NT2/D1 (cell line): ENCODE measurements at regions not wholly inside any gene's neighbourhood (a gene's known extent, or its start where the extent isn't known, plus 50 kb on each side); places are given as distances from the start of the nearest gene placed in this dataset.
A peak's percentile ranks its signal among the peaks of the same experiment; 100 is the strongest.

Experiments used
- DNase-seq: peaks from one replicate; pipeline ENCODE4 v3.0.0-alpha.2; 2011; ENCODE audit warnings: low read depth, low spot score
- H3K27me3 ChIP-seq: 2 replicates; pipeline ENCODE4 v1.6.0; 2011; ENCODE audit warnings: mild to moderate bottlenecking; ENCODE audit not compliant: insufficient read length, insufficient read depth
- H3K36me3 ChIP-seq: 2 replicates; pipeline ENCODE4 v1.6.1; 2011; ENCODE audit warnings: mild to moderate bottlenecking, low read length, mixed read lengths; ENCODE audit not compliant: insufficient read depth, insufficient read length
- H3K4me1 ChIP-seq: 2 replicates; pipeline ENCODE4 v1.5.1; 2011; ENCODE audit not compliant: insufficient read depth, insufficient read length
- H3K4me3 ChIP-seq: 2 replicates; pipeline ENCODE4 v1.5.1; 2011; ENCODE audit warnings: low read depth; ENCODE audit not compliant: insufficient read length
- H3K9ac ChIP-seq: 2 replicates; pipeline ENCODE4 v1.6.0; 2011; ENCODE audit warnings: low read depth; ENCODE audit not compliant: insufficient read length
- H3K9me3 ChIP-seq: 2 replicates; pipeline ENCODE4 v1.5.1; 2011; ENCODE audit warnings: mild to moderate bottlenecking, low read length; ENCODE audit not compliant: insufficient read depth
- SUZ12 ChIP-seq: IDR thresholded peaks from 2 replicates; pipeline ENCODE4 v1.6.1; 2011; ENCODE audit not compliant: insufficient read length, insufficient read depth; ENCODE audit errors: extremely low read depth
- YY1 ChIP-seq: IDR thresholded peaks from 2 replicates; pipeline ENCODE4 v1.6.1; 2011; ENCODE audit not compliant: insufficient read length, insufficient read depth
- ZNF274 ChIP-seq: IDR thresholded peaks from 2 replicates; pipeline ENCODE4 v1.6.1; 2011; ENCODE audit warnings: mild to moderate bottlenecking, low read depth, low read length

DNA sequence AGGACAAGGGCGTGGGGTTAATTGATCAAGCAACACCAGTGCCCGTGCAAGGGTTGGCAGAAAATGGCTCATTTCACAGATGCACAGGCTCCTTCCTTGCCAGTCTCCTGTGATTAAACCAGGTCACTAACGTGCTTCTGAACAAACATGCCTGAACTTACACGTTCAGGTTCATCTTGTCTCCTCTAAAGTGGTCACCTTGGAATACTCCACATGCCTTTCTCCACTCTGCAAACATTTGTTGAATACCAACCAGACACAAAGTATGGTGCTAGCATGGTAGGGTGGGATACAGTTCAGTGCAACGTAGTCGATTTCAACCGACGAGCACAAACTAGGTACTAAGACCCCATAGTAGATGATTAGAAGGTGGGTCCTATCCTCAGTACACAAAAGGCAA, 72.6 kb upstream of the PTPRT start:
- Histone ChIP-seq H3K9me3 (0 out of 2 replicates have a peak, but pooled peaks cover 4% of the 10 kb centered on the region), H3K9ac (no peak overlapping the region), H3K27me3 (no peaks in the 10 kb centered on the region), H3K4me3 (no peak overlapping the region), H3K4me1 (no peaks in the 10 kb centered on the region), H3K36me3 (no peaks in the 10 kb centered on the region)
- TF ChIP-seq SUZ12 (no peak), ZNF274 (no peak), YY1 (no peak)
- DNase-seq: no peak

DNA sequence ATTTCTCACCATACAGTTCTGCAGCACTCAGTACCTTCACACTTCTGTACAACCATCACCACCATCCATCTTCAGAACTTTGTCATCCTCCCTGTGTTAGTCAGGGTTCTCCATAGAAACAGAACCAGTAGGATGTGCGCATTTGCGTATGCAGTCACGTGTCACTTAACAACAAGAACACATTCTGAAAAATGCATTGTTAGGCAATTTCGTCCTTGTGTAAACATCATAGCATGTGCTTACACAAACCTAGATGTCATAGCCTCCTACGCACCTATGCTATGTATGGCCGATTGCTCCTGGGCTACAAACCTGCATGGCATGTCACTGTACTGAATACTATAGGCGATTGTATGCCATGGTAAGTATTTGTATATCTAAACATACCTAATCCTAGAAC, 66.2 kb upstream of the PTPRT start:
- H3K4me1 ChIP-seq: no peaks in the 10 kb centered on the region
- no peak overlapping the region for H3K9ac ChIP-seq
- no peaks in the 10 kb centered on the region for H3K36me3 ChIP-seq
- H3K27me3 ChIP-seq: no peaks in the 10 kb centered on the region
- no peak for DNase-seq
- H3K4me3 ChIP-seq: no peak overlapping the region
- no peak for TF ChIP-seq YY1
- H3K9me3 ChIP-seq: 0 out of 2 replicates have a peak, but pooled peaks cover 4% of the 10 kb centered on the region

GRCh38 chr20:43252761-43253160, 63.1 kb upstream of the PTPRT start:
- Histone ChIP-seq H3K4me1 (no peaks in the 10 kb centered on the region), H3K4me3 (no peak overlapping the region), H3K9me3 (no peaks in the 10 kb centered on the region), H3K9ac (no peak overlapping the region), H3K27me3 (no peaks in the 10 kb centered on the region), H3K36me3 (no peaks in the 10 kb centered on the region)
- no peak for TF ChIP-seq ZNF274
- no peak for TF ChIP-seq SUZ12
- TF ChIP-seq YY1: no peak
- no peak for DNase-seq

GRCh38 chr20:43248341-43248740, 58.6 kb upstream of the PTPRT start:
- Histone ChIP-seq H3K4me3 (no peak overlapping the region), H3K27me3 (no peaks in the 10 kb centered on the region), H3K9me3 (no peaks in the 10 kb centered on the region), H3K9ac (no peak overlapping the region), H3K4me1 (no peaks in the 10 kb centered on the region), H3K36me3 (no peaks in the 10 kb centered on the region)
- no peak for DNase-seq
- no peak for TF ChIP-seq YY1
- TF ChIP-seq ZNF274: no peak
- no peak for TF ChIP-seq SUZ12

DNA sequence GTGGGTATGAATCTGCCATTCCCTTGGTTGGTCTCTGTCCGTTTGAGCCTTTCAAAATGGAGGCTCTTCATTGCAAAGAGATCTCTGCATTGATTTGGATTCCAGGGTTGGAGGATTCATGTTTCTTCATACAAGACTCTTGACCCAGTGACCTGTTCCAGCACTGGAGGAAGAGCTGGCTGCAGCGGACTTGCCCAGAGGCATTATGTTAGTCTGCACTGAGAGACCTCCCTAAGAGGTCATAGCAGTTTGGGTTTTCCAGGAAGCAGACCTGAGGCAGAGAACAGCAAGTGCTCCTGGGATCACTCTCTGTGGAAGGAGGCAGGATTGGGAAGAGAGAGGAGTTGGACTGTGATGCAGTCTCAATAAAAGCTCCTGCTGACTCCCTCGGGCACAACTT, 57.7 kb upstream of the PTPRT start:
- no peaks in the 10 kb centered on the region for H3K9me3 ChIP-seq
- no peak overlapping the region for H3K9ac ChIP-seq
- TF ChIP-seq ZNF274 (no peak), SUZ12 (no peak), YY1 (no peak)
- no peak overlapping the region for H3K4me3 ChIP-seq
- no peaks in the 10 kb centered on the region for H3K36me3 ChIP-seq
- DNase-seq: no peak
- no peaks in the 10 kb centered on the region for H3K27me3 ChIP-seq
- no peaks in the 10 kb centered on the region for H3K4me1 ChIP-seq

- TF ChIP-seq YY1 (no peak), ZNF274 (no peak), SUZ12 (no peak)
- DNase-seq: no peak
- no peak overlapping the region for H3K9ac ChIP-seq
- H3K4me1 ChIP-seq: no peaks in the 10 kb centered on the region
- no peaks in the 10 kb centered on the region for H3K27me3 ChIP-seq
- H3K36me3 ChIP-seq: no peaks in the 10 kb centered on the region
- H3K4me3 ChIP-seq: no peak overlapping the region
- 0 out of 2 replicates have a peak, but pooled peaks cover under 1% of the 10 kb centered on the region for H3K9me3 ChIP-seq
Observed at GRCh38 chr20:43244647-43245046, 54.9 kb upstream of the PTPRT start.

GRCh38 chr20:43243672-43244269, 54.1 kb upstream of the PTPRT start:
- H3K4me1 ChIP-seq: no peaks in the 10 kb centered on the region
- H3K4me3 ChIP-seq: no peak overlapping the region
- DNase-seq: peak; percentile 23

More at GRCh38 chr20:43243672-43244269, 54.1 kb upstream of the PTPRT start:
- H3K9ac ChIP-seq: no peak overlapping the region
- H3K36me3 ChIP-seq: no peaks in the 10 kb centered on the region
- no peak for TF ChIP-seq YY1
- TF ChIP-seq ZNF274: no peak
- TF ChIP-seq SUZ12: no peak
- H3K9me3 ChIP-seq: peaks cover 9% of the 10 kb centered on the region; the same call in 1 of the 2 replicates
- H3K27me3 ChIP-seq: no peaks in the 10 kb centered on the region
